Mesendoderm (in vitro differentiated cells): ENCODE measurements at regions not wholly inside any gene's neighbourhood (a gene's known extent, or its start where the extent isn't known, plus 50 kb on each side); places are given as distances from the start of the nearest gene placed in this dataset.
"Not testable (repeated sequence)": the region's sequence is repeated elsewhere in the genome, so short reads cannot be mapped to it uniquely, and the experiment has no call there.

Experiments used
- DNase-seq: peaks from one replicate; pipeline ENCODE4 v3.0.0; 2013
- H2AK5ac ChIP-seq: 2 replicates; pipeline ENCODE4 v1.6.1; 2013; ENCODE audit warnings: low read length, inconsistent platforms
- H2BK120ac ChIP-seq: 2 replicates; pipeline ENCODE4 v1.6.1; 2013; ENCODE audit warnings: low read depth, mild to moderate bottlenecking, low read length, moderate library complexity, mixed read lengths
- H2BK15ac ChIP-seq: replicated peaks from 2 replicates; pipeline ENCODE4 v1.6.1; 2013; ENCODE audit warnings: low read depth, mild to moderate bottlenecking, moderate library complexity
- H2BK5ac ChIP-seq: 2 replicates; pipeline ENCODE4 v1.6.1; 2013; ENCODE audit warnings: low read length, inconsistent platforms
- H3K18ac ChIP-seq: 2 replicates; pipeline ENCODE4 v1.6.1; 2013; ENCODE audit warnings: mild to moderate bottlenecking, low read length, mixed read lengths
- H3K23ac ChIP-seq: one replicate; pipeline ENCODE4 v1.6.1; 2013; ENCODE audit warnings: low read length
- H3K27ac ChIP-seq: 2 replicates; pipeline ENCODE4 v1.5.1; 2013; ENCODE audit warnings: low read depth, mild to moderate bottlenecking, inconsistent platforms, low read length, moderate library complexity
- H3K27me3 ChIP-seq: 2 replicates; pipeline ENCODE4 v1.6.1; 2013; ENCODE audit warnings: low read length, control low read depth, mild to moderate bottlenecking, inconsistent platforms; ENCODE audit not compliant: insufficient read depth, poor library complexity
- H3K36me3 ChIP-seq: 2 replicates; pipeline ENCODE4 v1.6.1; 2013; ENCODE audit warnings: low read length, inconsistent platforms; ENCODE audit not compliant: control insufficient read depth, insufficient read depth
- H3K4ac ChIP-seq: one replicate; pipeline ENCODE4 v1.6.1; 2013; ENCODE audit warnings: low read depth, mild to moderate bottlenecking, low read length, moderate library complexity
- H3K4me1 ChIP-seq: 2 replicates; pipeline ENCODE4 v1.6.1; 2013; ENCODE audit warnings: low read depth, low read length, inconsistent platforms; ENCODE audit not compliant: control insufficient read depth
- H3K4me2 ChIP-seq: 2 replicates; pipeline ENCODE4 v1.6.1; 2013; ENCODE audit warnings: low read length
- H3K4me3 ChIP-seq: 2 replicates; pipeline ENCODE4 v1.5.1; 2013; ENCODE audit warnings: mild to moderate bottlenecking, low read length
- H3K56ac ChIP-seq: one replicate; pipeline ENCODE4 v1.6.1; 2013; ENCODE audit warnings: low read length
- H3K79me1 ChIP-seq: 2 replicates; pipeline ENCODE4 v1.6.1; 2013; ENCODE audit warnings: low read length, inconsistent platforms
- H3K79me2 ChIP-seq: 2 replicates; pipeline ENCODE4 v1.6.1; 2013; ENCODE audit warnings: mild to moderate bottlenecking, low read length; ENCODE audit not compliant: control insufficient read depth, insufficient read depth
- H3K9ac ChIP-seq: 2 replicates; pipeline ENCODE4 v1.6.1; 2013; ENCODE audit warnings: low read length, inconsistent platforms
- H4K5ac ChIP-seq: one replicate; pipeline ENCODE4 v1.6.1; 2013; ENCODE audit warnings: low read length
- H4K8ac ChIP-seq: one replicate; pipeline ENCODE4 v1.6.1; 2013; ENCODE audit warnings: low read depth, mild to moderate bottlenecking, control low read depth, low read length, moderate library complexity
- WGBS: extraction: QIAGEN DNeasy Blood & Tissue Kit; methylation state at CpG from one replicate; pipeline ENCODE4 v1.1.7; 2013; ENCODE audit warnings: low lambda C conversion rate, missing lambda C conversion rate; ENCODE audit not compliant: insufficient coverage; ENCODE audit errors: extremely low coverage; 5-methylcytosine and 5-hydroxymethylcytosine counted together

- not testable (repeated sequence) for H3K79me1 ChIP-seq, H4K5ac ChIP-seq, H3K4me1 ChIP-seq, H3K23ac ChIP-seq, H2BK5ac ChIP-seq, H3K27ac ChIP-seq, H3K18ac ChIP-seq, DNase-seq, H3K27me3 ChIP-seq, H4K8ac ChIP-seq, H3K79me2 ChIP-seq, H3K36me3 ChIP-seq, H2BK15ac ChIP-seq, H3K4ac ChIP-seq, H3K4me2 ChIP-seq, H3K56ac ChIP-seq, H2BK120ac ChIP-seq, H3K4me3 ChIP-seq, H2AK5ac ChIP-seq, H3K9ac ChIP-seq
- no CpG with 5 or more reads among the region's 4 CpGs for WGBS
These were observed 358.6 kb downstream of the OTUD1 start for GRCh38 chr10:23797452-23797851.

- no peak overlapping the region for H2BK15ac ChIP-seq
- no peak overlapping the region for H3K27ac ChIP-seq
- no peak overlapping the region for H3K18ac ChIP-seq
- WGBS, result no CpG with 5 or more reads among the region's 2 CpGs
- no peak overlapping the region for H2AK5ac ChIP-seq
- no peak overlapping the region for H3K4ac ChIP-seq
- H3K9ac ChIP-seq, result no peak overlapping the region
- no peak overlapping the region for H3K56ac ChIP-seq
- no peak overlapping the region for H2BK120ac ChIP-seq
- no peak overlapping the region for H4K5ac ChIP-seq
- H3K4me3 ChIP-seq, result no peak overlapping the region
- H3K4me2 ChIP-seq, result no peak overlapping the region
- H2BK5ac ChIP-seq, result no peak overlapping the region
- no peak overlapping the region for H3K23ac ChIP-seq
- no peak overlapping the region for H4K8ac ChIP-seq
- H3K4me1 ChIP-seq, result no peaks in the 10 kb centered on the region
- H3K27me3 ChIP-seq, result no peaks in the 10 kb centered on the region
- no peaks in the 10 kb centered on the region for H3K79me1 ChIP-seq
- no peaks in the 10 kb centered on the region for H3K36me3 ChIP-seq
- DNase-seq, result no peak
- H3K79me2 ChIP-seq, result no peaks in the 10 kb centered on the region
These were observed 365.2 kb downstream of the OTUD1 start for GRCh38 chr10:23804125-23804524.

GRCh38 chr10:23813687-23814086 lies 374.8 kb downstream of the OTUD1 start:
- Histone ChIP-seq H2BK15ac (no peak overlapping the region), H3K18ac (no peak overlapping the region), H2BK120ac (no peak overlapping the region), H3K23ac (no peak overlapping the region), H4K8ac (no peak overlapping the region), H3K4ac (no peak overlapping the region), H3K4me1 (no peaks in the 10 kb centered on the region), H3K4me3 (no peak overlapping the region), H3K27me3 (no peaks in the 10 kb centered on the region), H3K36me3 (no peaks in the 10 kb centered on the region), H3K27ac (no peak overlapping the region), H3K9ac (no peak overlapping the region), H3K79me2 (no peaks in the 10 kb centered on the region), H3K4me2 (no peak overlapping the region), H4K5ac (no peak overlapping the region), H2AK5ac (no peak overlapping the region), H3K79me1 (no peaks in the 10 kb centered on the region), H3K56ac (no peak overlapping the region), H2BK5ac (no peak overlapping the region)
- no CpG with 5 or more reads among the region's 3 CpGs for WGBS
- no peak for DNase-seq

- WGBS, result no CpG with 5 or more reads among the region's 3 CpGs
- Histone ChIP-seq H3K4me3 (no peak overlapping the region), H3K27ac (no peak overlapping the region), H2BK120ac (no peak overlapping the region), H3K27me3 (no peaks in the 10 kb centered on the region), H3K56ac (no peak overlapping the region), H2BK5ac (no peak overlapping the region), H3K4me2 (no peak overlapping the region), H3K79me2 (no peaks in the 10 kb centered on the region), H3K18ac (no peak overlapping the region), H2AK5ac (no peak overlapping the region), H3K36me3 (no peaks in the 10 kb centered on the region), H4K5ac (no peak overlapping the region), H3K4ac (no peak overlapping the region), H4K8ac (no peak overlapping the region), H2BK15ac (no peak overlapping the region), H3K79me1 (no peaks in the 10 kb centered on the region), H3K23ac (no peak overlapping the region), H3K9ac (no peak overlapping the region), H3K4me1 (no peaks in the 10 kb centered on the region)
- DNase-seq, result peak; percentile 61
These were observed 379.6 kb downstream of the OTUD1 start for GRCh38 chr10:23818484-23818883.

GRCh38 chr10:23820792-23821191 lies 381.9 kb downstream of the OTUD1 start:
- Histone ChIP-seq H3K4me3 (no peak overlapping the region), H3K4ac (no peak overlapping the region), H3K36me3 (no peaks in the 10 kb centered on the region), H4K8ac (no peak overlapping the region), H3K4me1 (no peaks in the 10 kb centered on the region), H3K18ac (no peak overlapping the region), H3K27ac (no peak overlapping the region), H2BK5ac (no peak overlapping the region), H3K56ac (no peak overlapping the region), H3K23ac (no peak overlapping the region), H4K5ac (no peak overlapping the region), H2BK120ac (no peak overlapping the region), H3K27me3 (no peaks in the 10 kb centered on the region), H3K9ac (no peak overlapping the region), H2AK5ac (no peak overlapping the region), H2BK15ac (no peak overlapping the region), H3K4me2 (no peak overlapping the region), H3K79me2 (no peaks in the 10 kb centered on the region), H3K79me1 (no peaks in the 10 kb centered on the region)
- WGBS, result no CpG with 5 or more reads among the region's 3 CpGs
- DNase-seq, result no peak

- no peak overlapping the region for H2BK5ac ChIP-seq
- no peaks in the 10 kb centered on the region for H3K79me1 ChIP-seq
- H3K4me2 ChIP-seq, result no peak overlapping the region
- no peak overlapping the region for H3K4me3 ChIP-seq
- no peaks in the 10 kb centered on the region for H3K4me1 ChIP-seq
- H3K9ac ChIP-seq, result no peak overlapping the region
- H2BK15ac ChIP-seq, result no peak overlapping the region
- no peak overlapping the region for H3K23ac ChIP-seq
- no peak overlapping the region for H3K56ac ChIP-seq
- H4K8ac ChIP-seq, result no peak overlapping the region
- no peak for DNase-seq
- no peak overlapping the region for H3K18ac ChIP-seq
- WGBS, result no CpG with 5 or more reads among the region's 4 CpGs
- H3K27ac ChIP-seq, result no peak overlapping the region
- no peaks in the 10 kb centered on the region for H3K27me3 ChIP-seq
- H2BK120ac ChIP-seq, result no peak overlapping the region
- no peak overlapping the region for H3K4ac ChIP-seq
- no peak overlapping the region for H2AK5ac ChIP-seq
- no peaks in the 10 kb centered on the region for H3K36me3 ChIP-seq
- H4K5ac ChIP-seq, result no peak overlapping the region
- no peaks in the 10 kb centered on the region for H3K79me2 ChIP-seq
These were observed 384.1 kb upstream of the KIAA1217 start for GRCh38 chr10:23824822-23825221.
